ENCODE measurements at regions not wholly inside any gene's neighbourhood (a gene's known extent, or its start where the extent isn't known, plus 50 kb on each side); places are given as distances from the start of the nearest gene placed in this dataset.

DNA sequence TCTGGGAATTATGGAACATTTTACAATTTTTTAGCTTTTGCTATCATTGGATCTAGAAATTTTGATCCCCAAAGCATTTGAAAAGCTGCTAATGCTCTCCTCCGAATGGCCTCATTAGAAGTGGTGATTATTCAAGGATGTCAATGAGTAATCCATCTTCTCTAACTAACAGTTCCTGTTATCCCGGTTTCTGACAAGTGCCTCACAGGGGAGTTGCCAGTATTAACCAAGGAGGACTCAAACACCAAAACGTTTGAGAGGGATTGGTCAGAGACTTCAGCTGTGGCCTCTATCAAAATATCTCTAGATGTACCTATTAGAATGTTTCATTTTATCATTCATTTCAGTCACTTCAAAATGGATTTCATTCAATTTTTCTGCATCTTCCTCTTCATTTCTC, 208.3 kb upstream of the ITGA1 start:
- TF ChIP-seq, protein P1, sequence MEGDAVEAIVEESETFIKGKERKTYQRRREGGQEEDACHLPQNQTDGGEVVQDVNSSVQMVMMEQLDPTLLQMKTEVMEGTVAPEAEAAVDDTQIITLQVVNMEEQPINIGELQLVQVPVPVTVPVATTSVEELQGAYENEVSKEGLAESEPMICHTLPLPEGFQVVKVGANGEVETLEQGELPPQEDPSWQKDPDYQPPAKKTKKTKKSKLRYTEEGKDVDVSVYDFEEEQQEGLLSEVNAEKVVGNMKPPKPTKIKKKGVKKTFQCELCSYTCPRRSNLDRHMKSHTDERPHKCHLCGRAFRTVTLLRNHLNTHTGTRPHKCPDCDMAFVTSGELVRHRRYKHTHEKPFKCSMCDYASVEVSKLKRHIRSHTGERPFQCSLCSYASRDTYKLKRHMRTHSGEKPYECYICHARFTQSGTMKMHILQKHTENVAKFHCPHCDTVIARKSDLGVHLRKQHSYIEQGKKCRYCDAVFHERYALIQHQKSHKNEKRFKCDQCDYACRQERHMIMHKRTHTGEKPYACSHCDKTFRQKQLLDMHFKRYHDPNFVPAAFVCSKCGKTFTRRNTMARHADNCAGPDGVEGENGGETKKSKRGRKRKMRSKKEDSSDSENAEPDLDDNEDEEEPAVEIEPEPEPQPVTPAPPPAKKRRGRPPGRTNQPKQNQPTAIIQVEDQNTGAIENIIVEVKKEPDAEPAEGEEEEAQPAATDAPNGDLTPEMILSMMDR (conservative IDR thresholded peaks at IDR 0.05; ENCODE audit: low read length): no peak
- no peak for TF ChIP-seq EZH2phosphoT487 (IDR thresholded peaks at IDR 0.05; ENCODE audit: borderline replicate concordance)

Measured in Loucy (cell line).